Islet of Langerhans (tissue), 1 donor: ENCODE measurements at regions not wholly inside any gene's neighbourhood (a gene's known extent, or its start where the extent isn't known, plus 50 kb on each side); places are given as distances from the start of the nearest gene placed in this dataset.

Experiments
- FAIRE-seq: peaks from one replicate; lab custom pipeline; 2011; peaks lifted over from hg19 to GRCh38; lab: Jason Lieb, UNC

DNA sequence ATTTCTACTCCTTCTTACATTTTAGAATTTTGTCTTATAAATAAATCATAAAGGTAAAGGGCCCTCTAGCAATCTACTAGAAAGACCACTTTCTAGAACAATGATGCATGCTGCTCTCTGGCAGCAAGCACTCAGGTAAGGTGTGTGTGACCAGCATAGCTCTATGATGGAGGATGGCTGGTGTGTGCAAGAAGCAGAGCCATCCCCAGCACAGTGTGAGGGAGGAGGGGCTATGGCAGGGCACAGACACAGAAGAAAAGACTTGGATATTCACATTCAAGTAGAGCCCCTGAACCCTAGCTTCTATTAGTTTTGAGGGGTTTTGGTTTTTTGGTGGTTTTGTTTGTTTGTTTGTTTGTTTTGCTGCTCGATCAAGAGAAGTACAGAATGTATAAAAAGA lies 277.1 kb upstream of the CCDC54 start:
- FAIRE-seq, result no peak

DNA sequence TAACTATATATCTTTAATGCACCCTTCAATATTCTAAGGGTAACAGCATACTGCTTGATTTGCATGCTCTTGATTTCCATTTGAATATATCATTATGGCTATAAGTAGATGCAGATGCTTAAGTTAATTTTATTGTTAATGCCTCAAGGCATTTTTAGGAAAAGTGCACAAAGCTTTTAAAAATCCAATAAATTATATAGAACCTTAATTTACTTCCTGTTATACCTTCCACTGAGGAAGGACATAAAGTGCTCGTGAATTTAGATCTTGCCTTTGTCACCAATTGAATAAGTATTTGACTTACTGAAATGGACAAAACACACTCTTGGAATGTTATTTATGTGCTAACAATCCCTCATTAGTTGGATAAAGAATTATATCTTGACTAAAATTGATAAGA lies 276.7 kb upstream of the CCDC54 start:
- FAIRE-seq, result no peak

DNA sequence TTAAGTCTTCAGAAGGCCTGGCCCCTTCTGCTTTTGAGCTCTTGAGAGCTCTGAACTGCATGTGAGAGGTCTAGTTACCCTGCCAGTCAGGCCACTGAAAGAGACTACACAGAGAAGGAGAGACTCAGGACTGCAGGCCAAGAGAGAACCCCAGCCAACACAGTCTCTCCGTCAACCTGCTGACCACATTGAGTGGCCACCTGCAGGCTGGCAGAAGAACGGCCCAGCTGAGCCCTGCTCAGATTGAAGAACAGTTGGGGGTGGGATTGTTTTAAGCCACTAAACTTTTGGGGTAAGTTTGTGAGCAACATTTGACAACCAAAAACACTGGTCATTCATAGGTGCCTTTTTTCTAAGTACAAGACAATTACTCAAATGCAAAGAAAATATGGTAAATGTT lies 273.5 kb upstream of the CCDC54 start:
- FAIRE-seq, result no peak

DNA sequence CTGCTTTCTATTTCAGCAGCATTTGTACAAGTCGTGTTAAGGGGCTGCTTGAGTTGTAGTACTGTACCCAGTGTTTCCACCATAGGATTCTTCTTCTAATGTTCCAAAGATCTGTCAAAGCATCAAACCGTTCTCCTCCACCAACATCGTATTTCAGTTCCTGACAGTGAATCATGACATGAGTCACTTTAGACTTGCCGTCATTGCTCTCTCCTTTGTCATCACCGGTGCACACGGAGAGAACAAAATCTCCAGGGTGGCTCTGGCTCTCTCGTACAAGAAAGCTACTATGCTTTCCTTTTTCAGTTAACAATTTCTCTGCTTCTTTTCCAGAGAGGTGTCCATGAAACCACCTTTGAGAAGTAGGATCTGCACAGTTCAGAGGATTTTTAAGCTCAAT lies 270.9 kb upstream of the CCDC54 start:
- no peak for FAIRE-seq

DNA sequence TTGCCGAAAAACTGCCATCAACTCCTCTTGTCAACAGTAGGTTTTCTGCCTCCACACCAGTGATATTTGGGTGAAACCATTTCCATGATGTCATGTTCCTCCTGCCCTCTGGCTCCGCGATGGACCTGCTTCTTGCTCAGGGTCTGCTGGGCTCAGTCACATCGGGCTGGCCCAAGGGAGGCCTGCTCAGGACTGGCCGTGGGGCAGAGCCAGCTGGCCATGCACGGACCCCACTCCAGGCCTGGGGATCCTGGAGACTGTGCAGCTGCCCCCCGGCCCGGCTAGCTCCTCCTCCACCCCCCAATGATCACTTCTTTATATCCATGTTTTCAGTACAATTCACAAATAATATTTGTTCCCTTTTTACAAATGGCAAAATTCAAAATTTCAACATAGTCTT lies 270.3 kb upstream of the CCDC54 start:
- no peak for FAIRE-seq

DNA sequence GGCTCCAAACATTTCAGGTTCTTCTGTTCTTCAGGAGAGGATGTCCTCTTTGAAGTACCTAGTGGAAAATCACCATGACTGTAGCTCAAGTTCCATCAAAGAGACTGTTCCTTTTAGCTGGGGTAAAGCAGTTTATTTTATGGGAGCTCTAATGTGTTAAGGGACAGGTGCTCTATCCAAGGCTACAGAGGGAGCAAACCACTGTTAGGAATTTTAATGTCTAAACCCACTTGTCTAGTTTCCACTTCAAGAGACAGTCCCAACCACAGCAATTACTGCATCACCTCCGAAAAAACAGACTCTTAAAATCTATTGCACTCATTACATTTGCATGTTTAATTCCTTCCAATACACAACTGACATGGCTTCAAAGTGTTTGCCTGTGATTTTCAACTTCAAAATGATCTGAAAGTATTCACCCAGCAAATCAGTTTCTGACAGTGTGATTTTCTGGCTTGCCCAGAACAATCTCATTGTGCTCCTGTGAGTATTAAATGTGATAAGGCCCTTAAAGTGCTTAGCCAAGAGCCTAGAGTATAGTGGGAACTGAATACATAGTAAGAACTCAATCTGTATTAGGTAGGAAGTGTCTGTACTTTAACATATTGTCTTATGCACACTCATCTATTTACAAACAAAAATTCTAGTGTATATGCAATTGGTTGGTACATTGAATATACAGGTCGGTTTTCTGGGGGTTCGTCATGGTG lies 266.5 kb upstream of the CCDC54 start:
- FAIRE-seq, result no peak

DNA sequence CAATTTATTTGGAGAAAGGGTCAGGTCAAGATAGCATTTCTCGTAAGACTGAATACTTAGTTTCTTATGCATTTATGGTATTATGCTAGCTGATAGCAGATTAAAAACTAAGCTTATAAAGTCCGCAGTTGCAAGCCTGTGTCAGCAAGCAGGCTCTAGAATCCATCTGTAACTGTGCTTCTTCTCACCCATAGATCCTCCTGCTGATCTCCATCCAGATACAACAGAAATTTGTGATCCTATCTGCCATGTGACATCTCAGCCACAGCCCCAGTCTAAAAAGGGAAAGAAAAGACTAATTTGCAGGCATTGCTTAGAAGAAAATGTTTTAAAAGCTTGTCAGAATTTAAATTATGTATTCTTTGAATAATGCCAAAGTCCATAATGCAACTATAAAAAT lies 265.4 kb upstream of the CCDC54 start:
- peak; percentile 75 for FAIRE-seq

DNA sequence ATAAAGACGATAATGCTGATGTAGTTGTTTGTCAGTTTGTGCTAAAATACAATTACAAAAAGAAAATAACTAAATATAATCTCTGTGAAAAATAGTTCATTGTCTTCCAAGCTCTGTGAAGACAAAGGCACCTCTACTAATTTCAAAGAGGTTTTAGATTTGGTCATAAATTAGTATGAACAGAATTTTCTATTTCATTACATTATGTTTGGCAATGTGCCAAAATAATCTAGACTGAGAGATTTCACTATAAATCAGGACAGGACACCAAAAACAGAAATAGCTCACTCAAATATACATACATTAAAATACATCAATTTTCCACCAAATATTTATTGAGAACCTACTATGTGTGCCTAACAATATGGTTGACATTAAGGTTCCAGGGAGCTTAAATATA lies 264.9 kb upstream of the CCDC54 start:
- FAIRE-seq, result no peak

DNA sequence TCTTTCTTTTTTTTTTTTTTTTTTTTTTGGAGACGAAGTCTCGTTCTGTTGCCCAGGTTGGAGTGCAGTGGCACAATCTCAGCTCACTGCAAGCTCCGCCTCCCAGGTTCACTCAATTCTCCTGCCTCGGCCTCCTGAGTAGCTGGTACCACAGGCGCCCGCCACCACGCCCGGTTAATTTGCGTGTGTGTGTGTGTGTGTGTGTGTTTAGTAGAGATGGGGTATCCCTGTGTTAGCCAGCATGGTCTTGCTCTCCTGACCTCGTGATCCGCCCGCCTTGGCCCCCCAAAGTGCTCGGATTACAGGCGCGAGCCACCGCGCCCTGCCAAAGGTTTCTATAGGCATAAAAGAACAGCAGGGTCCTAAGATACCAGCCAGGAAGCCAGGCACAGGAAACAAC lies 261.0 kb upstream of the CCDC54 start:
- FAIRE-seq, result no peak

DNA sequence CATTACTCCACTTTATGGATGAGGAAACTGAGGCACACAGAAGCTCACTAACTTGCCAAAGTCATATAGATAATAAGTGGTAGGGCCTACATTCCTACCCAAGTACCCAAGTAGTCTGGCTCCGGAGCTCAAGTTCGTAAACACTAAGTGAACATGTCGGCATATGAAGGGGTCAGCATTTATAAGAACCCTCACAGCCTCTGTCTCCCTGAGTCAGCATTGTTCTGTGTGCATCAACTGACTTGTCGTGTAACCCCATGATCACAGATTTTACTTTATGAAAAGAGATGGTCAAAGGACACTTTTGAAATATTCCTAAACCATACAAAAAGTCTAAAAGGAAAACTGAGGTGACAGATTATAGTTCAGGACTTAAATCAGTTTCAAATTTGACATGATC lies 260.1 kb upstream of the CCDC54 start:
- no peak for FAIRE-seq

DNA sequence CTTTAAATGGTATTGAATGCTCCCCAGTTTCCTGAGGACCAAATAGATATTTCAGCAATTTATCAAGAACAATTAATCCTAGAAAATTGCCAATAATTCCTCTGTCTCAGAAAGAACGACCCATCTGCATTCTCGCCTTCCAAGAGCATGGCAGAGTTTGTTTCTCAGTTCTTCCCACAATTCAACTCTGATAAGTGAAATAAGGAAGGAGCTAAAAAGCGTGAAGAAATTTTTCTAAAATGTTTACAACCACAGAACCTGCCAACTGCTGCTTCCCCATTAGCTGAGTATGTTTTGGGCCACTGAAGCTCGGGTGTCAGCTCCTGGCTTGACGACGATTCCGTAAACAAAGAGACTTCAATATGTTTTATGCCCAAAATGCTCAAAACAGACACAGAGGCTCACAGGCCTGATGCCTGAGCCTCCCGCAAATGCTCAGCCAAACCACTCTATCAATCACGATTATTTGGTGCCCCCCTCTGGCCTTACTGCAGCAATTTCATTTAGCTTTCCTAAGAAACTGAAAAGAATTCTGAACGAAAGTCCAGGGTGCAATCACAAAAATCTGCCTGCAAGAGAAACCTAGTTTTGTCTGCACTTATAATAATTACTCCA lies 259.2 kb upstream of the CCDC54 start:
- no peak for FAIRE-seq

DNA sequence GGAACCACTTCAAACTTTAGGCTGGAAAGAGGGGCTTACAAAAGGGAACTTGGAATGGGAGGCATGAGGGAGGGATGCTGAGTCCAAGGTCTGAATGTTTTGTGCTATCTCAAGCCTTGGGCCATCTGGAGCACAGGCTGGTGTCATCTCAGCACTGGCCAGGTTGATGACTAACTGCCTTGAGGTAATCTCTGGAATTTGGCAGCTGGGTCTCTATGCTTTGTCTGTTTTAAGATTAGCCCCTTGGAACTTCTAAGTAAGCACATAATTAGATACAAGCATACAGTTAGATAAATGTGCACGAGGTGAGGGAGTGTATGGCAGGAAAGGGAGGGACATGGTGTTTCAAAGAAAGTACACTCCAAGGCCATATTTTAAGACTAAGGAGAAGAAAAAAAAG lies 252.4 kb upstream of the CCDC54 start:
- FAIRE-seq, result no peak

DNA sequence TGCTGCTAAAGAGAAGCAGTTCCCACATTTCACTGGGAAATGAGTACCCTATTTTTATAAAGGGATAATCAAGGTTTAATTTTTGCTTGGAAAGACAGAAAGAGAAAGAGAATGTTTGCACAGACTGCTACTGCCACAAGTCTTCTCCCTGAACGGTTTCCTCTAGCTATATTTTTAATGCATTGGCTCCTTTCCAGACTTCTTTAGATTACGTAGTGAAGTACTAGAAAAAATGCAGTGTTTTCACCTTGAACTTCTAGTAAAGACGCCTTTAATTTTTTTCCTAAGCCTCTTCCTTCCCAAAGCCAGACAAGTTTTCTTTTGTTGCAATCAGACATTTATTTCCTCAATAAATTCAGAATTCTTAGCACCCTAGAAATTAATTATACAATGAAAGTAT lies 248.3 kb upstream of the CCDC54 start:
- no peak for FAIRE-seq

DNA sequence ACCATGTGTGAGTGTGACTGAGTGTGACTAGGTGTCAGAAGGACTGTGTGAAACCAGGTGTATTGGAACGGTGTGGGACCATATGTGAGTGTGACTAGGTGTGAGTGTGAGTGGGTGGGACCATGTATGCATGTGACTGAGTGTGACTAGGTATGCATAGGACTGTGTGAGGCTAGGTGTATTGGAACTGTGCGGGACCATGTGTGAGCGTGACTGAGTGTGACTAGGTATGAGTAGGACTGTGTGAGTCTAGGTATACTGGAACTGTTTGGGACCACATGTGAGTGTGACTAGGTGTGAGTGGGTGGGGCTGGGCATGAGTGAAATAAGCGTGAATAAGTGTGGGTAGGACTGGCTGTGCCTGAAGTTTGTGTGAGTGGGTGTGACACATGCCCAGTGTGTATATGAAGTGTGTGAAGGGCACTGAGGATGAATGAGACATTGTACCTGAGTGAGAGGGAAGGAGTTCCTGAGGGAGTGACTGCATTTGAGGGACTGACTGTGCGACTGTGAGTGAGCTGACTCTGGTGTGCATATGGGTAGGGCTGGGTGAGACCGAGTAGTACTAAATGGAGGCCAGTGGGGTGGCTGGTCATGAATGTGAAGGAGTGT lies 247.0 kb upstream of the CCDC54 start:
- FAIRE-seq, result no peak

DNA sequence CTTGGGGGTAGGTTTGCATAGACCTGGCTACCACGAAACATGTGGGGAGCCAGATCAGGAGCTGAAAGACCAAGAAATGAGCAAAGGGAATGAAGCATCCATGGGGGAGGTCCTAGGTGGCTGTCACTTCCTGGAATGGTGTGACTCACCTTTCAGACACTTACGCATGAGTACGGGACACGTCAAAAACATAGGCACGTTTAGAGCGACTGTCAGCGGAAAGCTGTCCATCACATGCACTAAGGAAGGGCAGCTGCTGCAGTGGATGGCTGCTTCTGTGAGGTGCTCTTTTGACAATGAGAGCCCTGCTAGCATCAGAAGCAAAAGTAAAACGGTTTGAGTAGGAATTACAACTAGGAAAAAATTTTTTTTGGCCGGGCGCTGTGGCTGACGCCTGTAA lies 244.6 kb upstream of the CCDC54 start:
- FAIRE-seq, result no peak

DNA sequence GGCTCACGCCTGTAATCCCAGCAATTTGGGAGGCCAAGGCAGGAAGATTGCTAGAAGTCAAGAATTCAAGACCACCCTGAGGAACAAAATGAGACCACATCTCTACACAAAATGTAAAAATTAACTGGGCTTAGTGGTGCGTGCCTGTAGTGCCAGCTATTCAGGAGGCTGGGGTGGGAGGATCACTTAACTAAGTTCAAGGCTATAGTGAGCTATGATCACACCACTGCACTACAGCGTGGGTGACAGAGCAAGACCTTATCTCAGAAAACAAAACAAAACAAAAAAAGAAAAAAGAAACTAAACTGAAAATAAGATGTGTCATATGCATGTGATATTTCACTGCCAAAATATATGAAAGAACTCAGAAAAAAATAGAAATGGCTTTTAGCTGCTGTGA lies 243.3 kb upstream of the CCDC54 start:
- no peak for FAIRE-seq

DNA sequence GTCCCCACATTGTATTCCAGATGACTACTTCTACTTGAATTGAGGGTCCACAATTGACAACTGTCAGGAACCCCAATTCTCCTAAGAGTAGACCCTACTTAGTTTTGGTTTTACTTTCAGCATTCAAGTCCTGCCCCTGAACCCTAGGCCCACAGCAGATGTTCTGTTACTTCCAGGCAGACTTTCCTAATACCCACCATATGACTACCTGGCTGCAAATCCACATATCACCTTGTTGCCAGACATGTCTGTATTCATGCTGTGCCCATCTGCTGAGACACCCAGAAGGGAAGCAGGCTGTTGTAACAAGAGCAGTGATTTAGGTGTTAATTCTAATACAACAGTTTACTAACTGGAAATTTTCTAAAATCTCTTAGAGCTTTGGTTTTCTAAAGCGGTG lies 235.1 kb upstream of the CCDC54 start:
- FAIRE-seq, result no peak

DNA sequence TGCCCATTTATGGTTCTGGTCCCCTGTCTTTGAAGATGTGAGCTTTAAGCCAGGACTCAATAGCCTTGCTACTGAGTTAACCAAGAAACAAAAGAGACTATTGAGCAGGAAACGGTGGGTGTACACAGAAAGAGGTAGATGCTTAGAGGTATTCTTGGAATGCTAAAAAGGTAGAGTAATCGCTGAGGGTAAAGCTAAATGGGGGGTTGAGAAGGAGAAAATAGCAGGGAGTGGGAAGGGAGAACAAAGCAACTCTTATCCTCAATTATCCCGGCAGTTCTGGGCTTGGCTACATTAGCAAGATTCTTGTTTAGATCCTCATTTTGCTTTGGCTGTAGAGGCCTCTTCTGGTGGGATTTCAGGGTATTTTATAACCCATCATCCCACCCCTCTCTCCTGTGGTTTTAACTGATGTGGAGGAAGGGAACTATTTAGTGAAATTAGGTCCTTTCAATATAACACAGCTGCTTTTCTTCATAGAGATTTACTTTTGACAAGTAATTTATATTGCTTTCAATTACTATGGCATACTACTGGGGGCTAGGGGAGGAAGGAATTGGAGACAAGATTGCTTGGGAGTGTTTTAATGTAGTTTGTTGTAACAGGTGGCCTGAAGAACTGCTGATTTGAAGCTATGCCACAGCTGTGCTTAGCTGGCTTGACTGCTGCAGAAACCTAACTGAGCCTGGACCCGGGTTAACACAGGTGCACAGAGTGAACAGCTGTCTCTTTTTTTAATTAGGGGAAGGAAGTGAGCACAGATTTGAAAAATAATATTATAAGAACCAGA lies 234.3 kb upstream of the CCDC54 start:
- FAIRE-seq, result no peak

DNA sequence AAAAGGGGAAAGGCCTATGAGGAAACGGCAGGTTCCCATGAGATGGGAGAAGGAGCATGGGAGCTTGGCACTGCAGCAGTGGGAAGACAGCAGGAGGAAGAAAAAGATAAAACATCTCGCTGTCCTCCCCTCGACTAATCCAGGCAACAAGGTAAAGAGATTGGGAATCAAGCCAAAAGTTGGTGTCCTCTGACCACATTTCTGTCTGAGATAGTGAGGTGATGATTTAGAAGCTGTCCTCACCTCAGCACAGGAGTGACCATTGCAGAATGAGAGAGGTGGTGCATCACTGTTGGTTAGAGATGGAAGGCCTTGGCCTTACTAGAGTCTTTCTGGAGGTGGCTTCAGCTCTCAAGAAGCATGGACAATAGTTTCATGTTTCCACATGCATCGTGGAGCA lies 226.6 kb upstream of the CCDC54 start:
- FAIRE-seq, result no peak

DNA sequence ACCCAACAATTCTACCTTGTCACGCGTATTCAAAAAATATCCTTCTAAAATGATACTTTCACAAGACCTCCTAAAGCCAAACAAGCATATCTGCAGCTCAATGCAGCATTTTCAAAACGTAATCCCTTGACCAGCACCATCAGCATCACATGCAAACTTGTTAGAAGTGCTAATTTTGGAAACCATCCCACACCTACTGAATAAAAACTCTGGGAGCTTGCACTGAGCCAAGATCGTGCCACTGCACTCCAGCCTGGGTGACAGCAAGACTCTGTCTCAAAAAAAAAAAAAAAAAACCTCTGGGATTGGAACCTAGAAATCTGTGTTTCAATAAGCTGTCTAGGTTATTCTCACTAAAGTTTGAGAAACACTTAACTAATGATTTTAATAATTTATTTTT lies 223.3 kb upstream of the CCDC54 start:
- no peak for FAIRE-seq

DNA sequence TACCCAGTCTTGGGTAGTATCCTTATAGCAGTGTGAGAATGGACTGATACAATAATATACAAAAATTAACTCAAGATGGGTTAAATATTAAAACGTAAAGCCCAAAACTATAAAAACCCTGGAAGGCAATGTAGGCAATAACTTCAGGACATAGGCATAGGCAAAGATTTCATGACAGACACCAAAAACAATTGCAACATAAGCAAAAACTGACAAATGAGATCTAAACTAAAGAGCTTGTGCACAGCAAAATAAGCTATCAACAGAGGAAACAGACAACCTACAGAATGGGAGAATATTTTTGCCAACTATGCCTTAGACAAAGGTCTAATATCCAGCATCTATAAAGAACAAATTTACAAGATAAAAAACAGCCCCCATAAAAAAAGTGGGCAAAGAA lies 204.8 kb upstream of the CCDC54 start:
- FAIRE-seq, result no peak

DNA sequence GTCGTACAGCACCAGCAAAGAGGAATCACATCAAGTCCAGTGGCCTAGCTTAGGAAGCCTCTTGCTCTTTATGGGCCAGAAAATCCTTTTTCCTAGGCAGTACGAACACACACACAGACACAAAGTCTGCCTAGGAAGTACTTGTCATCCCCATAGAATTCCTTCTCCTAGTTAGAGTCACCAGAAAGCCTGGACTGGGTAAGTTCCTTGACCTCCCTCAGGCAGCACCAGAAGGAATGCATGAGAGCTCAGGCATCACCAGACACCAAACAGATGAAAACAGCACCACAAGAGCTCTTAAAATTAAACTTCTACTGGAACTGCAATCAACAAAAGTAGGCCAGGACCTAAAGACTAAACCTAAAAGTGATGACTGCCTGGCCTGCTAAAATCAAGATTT lies 192.9 kb upstream of the CCDC54 start:
- no peak for FAIRE-seq

DNA sequence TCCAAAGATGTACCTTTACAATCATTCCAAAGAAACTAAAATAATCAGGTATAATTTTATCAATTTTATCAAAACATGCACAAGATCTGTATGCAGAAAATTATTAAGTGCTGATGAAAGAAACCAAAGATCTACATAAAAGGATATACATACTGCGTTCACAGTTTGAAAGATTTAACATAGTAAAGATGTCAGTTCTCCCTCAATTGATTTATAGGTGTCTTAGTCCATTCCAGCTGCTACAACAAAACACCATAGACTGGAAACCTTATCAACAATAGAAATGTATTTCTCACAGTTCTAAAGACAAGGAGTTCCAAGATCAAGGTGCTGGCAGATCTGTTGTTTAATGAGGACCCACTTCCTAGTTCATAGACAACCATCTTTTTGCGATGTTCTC lies 189.0 kb upstream of the CCDC54 start:
- FAIRE-seq, result no peak
